Stimulated activated memory B cell treated with anti-CD40 and anti-IgM and Interleukin-4, amounts not matched to agents 10 μg/mL and 1 μg/mL and 100 μg/mL, for 72 hours (primary cell): ENCODE measurements at regions not wholly inside any gene's neighbourhood (a gene's known extent, or its start where the extent isn't known, plus 50 kb on each side); places are given as distances from the start of the nearest gene placed in this dataset.
"Not testable (repeated sequence)": the region's sequence is repeated elsewhere in the genome, so short reads cannot be mapped to it uniquely, and the experiment has no call there.

Experiments
- ATAC-seq: fragments of 150-1000 bp; cut with Tn5 transposase; 2 replicates; pipeline ENCODE4 v1.10.0; 2021
- H3K27ac Mint-ChIP-seq: one replicate; pipeline ENCODE4 v1.8.0; 2022; ENCODE audit warnings: mild to moderate bottlenecking, mixed read lengths
- H3K27me3 Mint-ChIP-seq: one replicate; pipeline ENCODE4 v1.8.0; 2022; ENCODE audit warnings: mixed read lengths
- H3K36me3 Mint-ChIP-seq: one replicate; pipeline ENCODE4 v1.8.0; 2022; ENCODE audit warnings: mixed read lengths
- H3K4me1 Mint-ChIP-seq: one replicate; pipeline ENCODE4 v1.8.0; 2022; ENCODE audit warnings: mixed read lengths
- H3K4me3 Mint-ChIP-seq: one replicate; pipeline ENCODE4 v1.8.0; 2022; ENCODE audit warnings: mild to moderate bottlenecking, moderate library complexity, mixed read lengths
- H3K9me3 Mint-ChIP-seq: one replicate; pipeline ENCODE4 v1.8.0; 2022; ENCODE audit warnings: mixed read lengths

DNA sequence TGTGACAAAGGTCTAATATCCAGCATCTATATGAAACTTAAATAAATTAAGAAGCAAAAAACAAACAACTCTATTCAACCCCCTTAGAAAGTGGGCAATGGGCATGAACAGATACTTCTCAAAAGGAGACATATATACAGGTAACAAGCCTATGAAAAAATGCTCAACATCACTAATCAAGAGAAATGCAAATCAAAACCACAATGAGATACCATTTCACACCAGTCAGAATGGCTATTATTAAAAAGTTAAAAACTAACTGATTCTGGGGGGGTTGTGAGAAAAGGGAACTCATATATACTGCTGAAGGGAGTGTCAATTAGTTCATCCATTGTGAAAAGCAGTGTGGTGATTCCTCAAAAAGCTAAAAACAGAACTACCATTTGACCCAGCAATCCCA lies 198.9 kb downstream of the BMP4 start:
- Mint-ChIP-seq H3K27ac (no peak overlapping the region), H3K27me3 (no peaks in the 10 kb centered on the region), H3K4me1 (no peaks in the 10 kb centered on the region), H3K9me3 (peaks cover 20% of the 10 kb centered on the region), H3K36me3 (no peaks in the 10 kb centered on the region), H3K4me3 (no peak overlapping the region)
- no peak for ATAC-seq

DNA sequence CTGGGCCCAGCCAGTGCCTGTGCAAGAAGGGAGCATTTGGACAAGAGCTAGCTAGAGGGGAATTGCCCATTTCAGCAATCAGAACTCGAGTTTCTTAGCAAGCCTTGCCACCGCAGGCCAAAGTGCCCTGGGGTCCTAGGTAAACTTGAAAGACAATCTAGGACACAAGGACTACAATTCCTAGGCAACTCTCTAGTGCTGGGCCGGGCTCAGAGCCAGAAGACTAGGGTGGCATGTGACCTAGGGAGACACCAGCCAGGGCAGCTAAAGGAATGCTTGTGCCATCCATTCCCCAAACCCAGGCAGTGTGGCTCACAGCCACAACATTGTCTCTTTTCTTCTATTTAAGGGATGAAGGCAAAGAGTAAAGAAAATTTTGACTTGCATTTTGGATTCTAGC lies 205.0 kb downstream of the BMP4 start:
- H3K36me3 Mint-ChIP-seq = no peaks in the 10 kb centered on the region
- no peak overlapping the region for H3K4me3 Mint-ChIP-seq
- H3K27ac Mint-ChIP-seq = no peak overlapping the region
- no peak for ATAC-seq
- H3K4me1 Mint-ChIP-seq = no peaks in the 10 kb centered on the region
- peaks cover 7% of the 10 kb centered on the region for H3K27me3 Mint-ChIP-seq
- H3K9me3 Mint-ChIP-seq = peaks cover 5% of the 10 kb centered on the region

DNA sequence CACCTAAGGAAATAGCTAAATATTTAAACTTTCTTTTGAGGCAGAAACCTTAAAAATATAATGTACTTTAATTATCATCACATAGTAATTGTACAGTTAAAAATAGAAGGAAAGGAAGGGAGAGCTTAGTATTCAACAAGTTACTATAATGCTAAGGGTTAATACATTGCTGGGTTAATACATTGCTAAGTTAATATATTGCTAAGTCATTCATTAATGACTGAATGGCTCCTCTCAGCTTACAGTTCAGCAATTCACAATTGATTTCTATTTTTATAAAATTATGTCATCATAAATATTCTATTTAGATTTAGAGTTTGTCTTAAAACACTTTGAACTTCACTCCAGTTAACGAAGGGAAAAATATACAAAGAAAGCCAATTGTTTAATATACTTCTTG lies 207.9 kb downstream of the BMP4 start:
- H3K36me3 Mint-ChIP-seq = no peaks in the 10 kb centered on the region
- no peak overlapping the region for H3K27ac Mint-ChIP-seq
- no peaks in the 10 kb centered on the region for H3K9me3 Mint-ChIP-seq

DNA sequence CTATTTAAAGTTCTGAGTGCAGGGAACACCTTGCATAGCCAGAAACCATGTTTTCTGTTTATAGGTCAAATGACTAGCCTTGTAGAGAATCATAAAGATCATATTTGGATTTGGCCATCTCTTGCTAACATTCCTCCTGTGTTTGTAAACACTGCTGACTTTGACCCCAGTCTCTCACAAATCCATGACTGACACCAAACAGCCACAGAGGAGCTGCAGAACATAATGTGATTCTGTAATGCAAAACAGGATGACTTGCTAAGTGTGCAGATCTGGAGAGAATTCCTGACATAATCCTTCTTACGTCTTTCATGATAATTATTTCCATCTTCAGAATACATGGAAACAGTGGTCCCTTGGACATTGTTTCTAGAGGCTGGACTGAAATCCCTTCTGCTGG lies 211.8 kb downstream of the BMP4 start:
- Mint-ChIP-seq H3K27ac (no peak overlapping the region), H3K4me1 (no peaks in the 10 kb centered on the region), H3K27me3 (peaks cover 14% of the 10 kb centered on the region), H3K9me3 (no peaks in the 10 kb centered on the region), H3K4me3 (no peak overlapping the region), H3K36me3 (no peaks in the 10 kb centered on the region)
- ATAC-seq = no peak

More for the DNA sequence above, 207.9 kb downstream of the BMP4 start:
- H3K4me1 Mint-ChIP-seq = no peaks in the 10 kb centered on the region
- H3K27me3 Mint-ChIP-seq = peaks cover 14% of the 10 kb centered on the region
- no peak for ATAC-seq
- no peak overlapping the region for H3K4me3 Mint-ChIP-seq

DNA sequence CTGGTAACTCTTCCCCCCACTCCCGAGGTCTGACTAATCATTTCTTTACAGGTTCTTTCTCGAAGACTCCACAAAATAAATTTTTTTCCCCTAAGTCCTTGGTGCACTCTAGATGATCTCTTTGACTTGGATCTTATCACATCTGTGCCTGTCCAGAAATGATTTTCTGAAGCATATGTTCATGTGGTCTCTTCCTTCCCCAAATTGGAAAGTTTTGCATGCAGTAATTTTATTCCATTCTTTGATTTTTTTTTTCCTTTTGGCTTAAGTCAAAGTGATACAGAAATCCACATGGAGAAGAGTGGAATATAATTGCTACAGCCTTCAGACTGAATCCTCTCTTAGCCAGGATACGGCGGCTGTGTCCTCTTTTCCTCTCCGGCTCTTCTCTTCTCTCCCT lies 213.3 kb downstream of the BMP4 start:
- ATAC-seq = no peak
- Mint-ChIP-seq H3K27me3 (peaks cover 14% of the 10 kb centered on the region), H3K4me3 (no peak overlapping the region), H3K36me3 (no peaks in the 10 kb centered on the region), H3K4me1 (no peaks in the 10 kb centered on the region), H3K9me3 (no peaks in the 10 kb centered on the region), H3K27ac (no peak overlapping the region)

DNA sequence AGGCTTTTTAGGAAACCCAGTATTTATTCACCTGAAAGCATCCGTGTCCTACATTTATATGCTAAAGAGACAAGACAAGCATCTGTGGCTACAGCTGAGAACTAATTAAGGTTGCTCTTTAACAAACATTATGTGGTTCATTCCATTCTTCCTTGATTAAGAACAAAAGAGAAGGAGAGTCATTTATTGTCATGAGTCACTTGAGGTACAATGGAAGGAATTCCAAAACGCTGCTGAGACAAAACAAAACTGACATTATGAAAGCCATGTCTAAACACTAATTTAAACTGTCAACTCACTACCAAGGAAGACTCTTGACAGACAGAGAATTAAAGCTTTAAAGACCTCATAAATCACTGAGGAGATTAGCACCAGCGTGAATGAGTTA lies 214.4 kb downstream of the BMP4 start:
- H3K4me3 Mint-ChIP-seq = no peak overlapping the region
- no peaks in the 10 kb centered on the region for H3K4me1 Mint-ChIP-seq
- peaks cover 13% of the 10 kb centered on the region for H3K27me3 Mint-ChIP-seq
- no peaks in the 10 kb centered on the region for H3K9me3 Mint-ChIP-seq
- no peaks in the 10 kb centered on the region for H3K36me3 Mint-ChIP-seq
- no peak for ATAC-seq
- no peak overlapping the region for H3K27ac Mint-ChIP-seq

DNA sequence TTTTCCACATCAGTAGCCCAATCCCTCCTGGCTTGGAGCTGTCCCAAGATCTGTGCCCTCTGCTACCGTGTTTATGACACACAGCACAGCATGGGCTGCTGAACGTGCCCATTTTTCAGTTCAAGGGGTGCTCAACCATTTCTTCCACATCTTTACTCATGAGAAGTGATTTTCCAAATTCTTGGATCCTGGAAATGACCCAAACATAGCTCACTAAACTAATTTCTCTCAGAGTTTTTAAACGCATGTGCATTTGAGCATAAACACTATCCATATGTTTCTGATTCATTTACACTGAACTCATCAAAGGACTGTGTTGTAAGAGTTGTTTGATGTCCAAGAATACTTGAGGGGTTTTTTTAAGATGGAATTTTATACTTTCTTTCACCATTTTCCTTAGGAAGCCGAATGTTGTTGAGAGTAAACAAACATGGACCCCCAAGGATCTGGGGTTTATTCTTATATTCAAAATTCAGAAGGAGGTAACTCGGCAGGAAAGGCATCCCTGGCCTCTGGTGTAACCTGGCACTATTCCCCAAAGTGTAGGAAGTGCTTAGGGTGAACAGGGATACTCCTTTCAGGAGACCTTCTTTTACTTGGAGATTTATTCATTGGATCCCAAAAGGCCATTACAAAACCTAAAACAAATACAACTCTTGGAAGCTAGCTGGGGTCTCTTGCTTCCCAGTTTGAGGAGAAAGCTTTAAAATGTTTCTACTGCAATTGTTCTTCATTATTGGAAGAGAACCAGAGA lies 215.0 kb downstream of the BMP4 start:
- H3K9me3 Mint-ChIP-seq = no peaks in the 10 kb centered on the region
- peaks cover 7% of the 10 kb centered on the region for H3K27me3 Mint-ChIP-seq
- H3K36me3 Mint-ChIP-seq = no peaks in the 10 kb centered on the region
- ATAC-seq = no peak
- no peaks in the 10 kb centered on the region for H3K4me1 Mint-ChIP-seq
- H3K4me3 Mint-ChIP-seq = no peak overlapping the region
- H3K27ac Mint-ChIP-seq = no peak overlapping the region

DNA sequence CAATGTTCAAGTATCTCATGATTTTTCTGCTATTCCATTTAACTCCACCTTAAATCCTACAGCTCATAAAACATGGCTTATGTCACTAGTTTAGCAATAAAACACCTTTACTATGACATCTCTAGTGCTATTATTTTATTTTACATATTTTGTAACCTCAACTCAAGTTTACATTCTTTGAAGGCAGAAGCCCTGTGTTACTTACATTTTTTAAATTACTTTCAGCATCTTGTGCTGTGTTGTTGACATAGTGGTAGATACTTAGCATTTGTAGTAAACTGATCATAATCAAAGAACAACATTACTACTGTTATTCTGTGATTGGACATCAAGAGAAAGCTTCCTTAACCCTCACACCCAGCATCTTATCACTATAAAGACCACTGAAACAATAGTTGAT lies 216.1 kb downstream of the BMP4 start:
- Mint-ChIP-seq H3K4me3 (no peak overlapping the region), H3K27me3 (no peaks in the 10 kb centered on the region), H3K27ac (no peak overlapping the region), H3K9me3 (no peaks in the 10 kb centered on the region), H3K4me1 (no peaks in the 10 kb centered on the region), H3K36me3 (no peaks in the 10 kb centered on the region)
- ATAC-seq = no peak

DNA sequence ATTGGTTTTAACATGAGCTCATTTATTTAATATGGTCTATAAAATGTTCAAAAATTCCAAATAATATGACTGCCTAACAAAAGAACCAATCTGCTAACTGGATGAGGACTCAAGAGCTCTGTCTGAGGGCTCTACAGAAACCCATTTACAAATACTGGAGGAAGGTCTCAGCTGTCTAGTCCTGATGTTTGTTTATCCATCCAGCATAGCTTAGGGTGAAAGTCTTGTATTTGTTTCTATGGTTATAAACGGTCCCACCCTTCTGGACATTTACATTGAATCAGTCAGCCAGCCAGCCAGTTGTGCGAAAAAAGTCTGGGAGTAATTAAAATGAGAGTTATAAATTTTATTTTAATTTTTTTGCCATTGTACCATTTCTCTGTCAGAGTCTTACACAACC lies 220.7 kb downstream of the BMP4 start:
- no peaks in the 10 kb centered on the region for H3K36me3 Mint-ChIP-seq
- H3K27me3 Mint-ChIP-seq = no peaks in the 10 kb centered on the region
- ATAC-seq = no peak
- H3K27ac Mint-ChIP-seq = no peak overlapping the region
- no peaks in the 10 kb centered on the region for H3K9me3 Mint-ChIP-seq
- H3K4me1 Mint-ChIP-seq = no peaks in the 10 kb centered on the region
- H3K4me3 Mint-ChIP-seq = no peak overlapping the region

DNA sequence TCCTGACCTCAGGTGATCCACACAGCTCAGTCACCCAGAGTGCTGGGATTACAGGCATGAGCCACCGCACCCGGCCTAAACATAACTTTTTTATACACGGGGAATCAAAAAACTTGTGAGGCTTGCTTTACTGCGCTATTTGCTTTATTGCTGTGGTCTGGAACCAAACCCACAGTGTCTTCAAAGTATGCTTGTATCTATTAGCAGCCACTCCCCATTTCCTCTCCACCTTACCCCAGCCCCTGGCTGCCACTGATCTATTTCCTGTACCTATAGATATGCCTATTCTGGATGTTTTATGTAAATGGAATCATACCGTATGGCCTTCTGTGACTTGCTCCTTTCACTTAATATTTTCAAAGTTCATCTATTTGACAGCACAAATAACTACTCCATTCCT lies 233.4 kb downstream of the BMP4 start:
- H3K4me3 Mint-ChIP-seq = no peak overlapping the region
- H3K27ac Mint-ChIP-seq = no peak overlapping the region
- no peaks in the 10 kb centered on the region for H3K36me3 Mint-ChIP-seq
- no peaks in the 10 kb centered on the region for H3K27me3 Mint-ChIP-seq
- no peaks in the 10 kb centered on the region for H3K4me1 Mint-ChIP-seq
- no peak for ATAC-seq
- H3K9me3 Mint-ChIP-seq = peaks cover 3% of the 10 kb centered on the region

DNA sequence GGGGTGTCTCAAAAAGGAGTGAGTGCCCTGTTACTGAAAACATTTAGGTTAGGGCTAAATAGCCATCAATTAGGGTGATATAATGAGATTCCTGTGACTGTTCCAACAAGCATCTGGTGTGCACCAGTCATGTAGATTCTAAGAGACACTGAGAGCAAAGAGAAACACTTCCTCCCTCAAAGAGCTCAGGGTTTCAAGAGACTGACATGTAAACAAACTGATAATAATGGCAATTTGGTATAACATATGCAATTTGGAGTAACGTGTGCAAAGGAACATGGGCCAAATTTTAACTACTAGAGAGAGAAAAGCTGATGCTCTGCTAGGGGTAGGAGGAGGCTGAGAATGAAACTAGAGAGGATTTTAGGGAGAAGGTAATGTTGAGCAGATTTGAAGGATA lies 237.1 kb downstream of the BMP4 start:
- Mint-ChIP-seq H3K9me3 (peaks cover 3% of the 10 kb centered on the region), H3K27ac (no peak overlapping the region), H3K4me3 (no peak overlapping the region), H3K4me1 (no peaks in the 10 kb centered on the region), H3K27me3 (peaks cover 8% of the 10 kb centered on the region), H3K36me3 (no peaks in the 10 kb centered on the region)
- ATAC-seq = no peak

DNA sequence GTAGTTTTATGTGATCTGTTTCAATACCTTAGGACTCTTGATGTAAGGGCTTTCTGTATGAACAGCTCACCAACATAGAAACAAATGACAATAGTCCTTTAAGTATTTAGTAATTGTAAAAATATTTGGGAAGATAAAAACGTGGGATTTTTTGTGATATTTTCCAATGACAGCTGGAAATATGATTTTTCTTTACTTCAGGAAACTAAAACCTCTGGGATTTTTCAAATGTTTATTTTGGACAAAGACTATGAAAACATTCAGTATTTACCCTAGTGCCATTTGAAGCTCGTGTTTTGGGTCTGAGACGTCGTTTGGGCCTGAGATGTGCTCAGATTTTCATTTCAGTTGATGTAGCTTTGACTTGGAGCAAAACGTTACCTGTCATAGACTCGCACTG lies 240.0 kb downstream of the BMP4 start:
- no peak overlapping the region for H3K4me3 Mint-ChIP-seq
- H3K27ac Mint-ChIP-seq = no peak overlapping the region
- ATAC-seq = no peak
- H3K36me3 Mint-ChIP-seq = no peaks in the 10 kb centered on the region
- no peaks in the 10 kb centered on the region for H3K4me1 Mint-ChIP-seq
- H3K9me3 Mint-ChIP-seq = peaks cover 3% of the 10 kb centered on the region
- peaks cover 8% of the 10 kb centered on the region for H3K27me3 Mint-ChIP-seq

DNA sequence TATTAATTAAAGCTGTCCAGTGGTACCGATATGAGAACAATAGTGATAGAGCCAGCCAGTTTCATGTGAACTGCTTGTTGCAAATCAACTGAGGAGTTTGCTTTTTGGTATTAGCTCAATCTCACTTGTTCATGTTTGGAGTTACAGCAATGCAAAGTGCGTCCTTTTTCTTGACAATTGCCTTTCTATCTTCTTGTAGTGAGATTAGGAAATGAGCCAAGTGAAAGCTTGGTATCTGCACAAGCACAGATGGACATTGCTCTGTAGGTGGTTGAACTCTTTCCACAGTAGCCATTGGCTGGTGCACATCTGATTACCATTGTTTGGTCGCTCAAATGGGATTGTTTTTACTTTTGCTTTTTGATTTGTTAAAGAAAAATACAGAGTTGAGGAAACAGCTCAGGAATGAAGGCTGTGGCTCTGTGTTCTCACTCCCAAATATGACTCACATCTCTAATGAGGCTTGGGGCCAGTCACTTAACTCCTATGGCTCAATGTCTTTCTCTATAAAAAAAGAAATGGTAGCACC lies 241.4 kb downstream of the BMP4 start:
- no peaks in the 10 kb centered on the region for H3K36me3 Mint-ChIP-seq
- H3K4me3 Mint-ChIP-seq = no peak overlapping the region
- peaks cover 8% of the 10 kb centered on the region for H3K27me3 Mint-ChIP-seq
- no peaks in the 10 kb centered on the region for H3K4me1 Mint-ChIP-seq
- H3K27ac Mint-ChIP-seq = no peak overlapping the region
- no peaks in the 10 kb centered on the region for H3K9me3 Mint-ChIP-seq
- ATAC-seq = no peak

DNA sequence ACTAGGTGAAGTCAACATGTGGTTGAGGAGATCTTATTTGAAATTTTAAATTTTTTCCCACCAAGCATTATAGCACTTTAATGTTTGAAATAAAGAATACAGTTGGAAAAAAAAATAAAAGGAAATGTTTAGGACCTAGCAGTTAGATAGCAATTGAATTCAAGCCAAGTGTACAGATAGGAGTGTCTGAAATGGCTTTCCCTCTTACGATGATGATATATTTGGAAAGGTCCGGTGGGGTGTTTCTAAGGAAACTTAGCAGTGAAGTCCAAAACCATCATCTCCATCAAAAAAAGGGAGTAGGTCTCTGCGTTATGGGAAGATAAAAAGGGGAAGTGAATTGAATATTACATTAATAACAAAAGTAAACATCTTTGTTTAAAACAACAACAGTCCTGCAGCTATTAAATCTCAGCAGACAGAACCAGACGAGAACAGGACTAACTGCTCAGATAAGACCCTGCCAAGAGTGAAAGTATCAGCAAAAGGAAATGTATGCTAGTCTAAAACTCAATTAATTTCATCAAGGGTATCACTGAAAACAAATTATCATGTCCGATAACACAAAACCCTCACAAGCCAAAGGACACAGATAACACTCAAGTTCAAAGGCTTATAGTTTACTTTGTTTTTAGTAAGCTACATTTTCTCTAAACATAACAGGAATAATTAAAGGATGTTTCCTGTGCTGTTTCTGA lies 242.0 kb downstream of the BMP4 start:
- H3K36me3 Mint-ChIP-seq = no peaks in the 10 kb centered on the region
- no peaks in the 10 kb centered on the region for H3K4me1 Mint-ChIP-seq
- no peak for ATAC-seq
- no peak overlapping the region for H3K4me3 Mint-ChIP-seq
- no peaks in the 10 kb centered on the region for H3K9me3 Mint-ChIP-seq
- H3K27ac Mint-ChIP-seq = no peak overlapping the region
- peaks cover 9% of the 10 kb centered on the region for H3K27me3 Mint-ChIP-seq

DNA sequence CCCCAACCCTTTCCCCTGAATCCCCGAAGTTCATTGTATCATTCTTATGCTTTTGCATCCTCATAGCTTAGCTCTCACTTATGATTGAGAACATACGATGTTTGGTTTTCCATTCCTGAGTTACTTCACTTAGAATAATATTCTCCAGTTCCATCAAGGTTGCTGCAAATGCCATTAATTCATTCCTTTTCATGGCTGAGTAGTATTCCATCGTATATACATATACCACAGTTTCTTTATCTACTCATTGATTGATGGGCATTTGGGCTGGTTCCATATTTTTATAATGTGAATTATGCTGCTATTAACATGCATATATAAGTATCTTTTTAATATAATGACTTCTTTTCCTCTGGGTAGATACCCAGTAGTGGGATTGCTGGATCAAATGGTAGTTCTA lies 243.7 kb downstream of the BMP4 start:
- peaks cover 15% of the 10 kb centered on the region for H3K27me3 Mint-ChIP-seq

DNA sequence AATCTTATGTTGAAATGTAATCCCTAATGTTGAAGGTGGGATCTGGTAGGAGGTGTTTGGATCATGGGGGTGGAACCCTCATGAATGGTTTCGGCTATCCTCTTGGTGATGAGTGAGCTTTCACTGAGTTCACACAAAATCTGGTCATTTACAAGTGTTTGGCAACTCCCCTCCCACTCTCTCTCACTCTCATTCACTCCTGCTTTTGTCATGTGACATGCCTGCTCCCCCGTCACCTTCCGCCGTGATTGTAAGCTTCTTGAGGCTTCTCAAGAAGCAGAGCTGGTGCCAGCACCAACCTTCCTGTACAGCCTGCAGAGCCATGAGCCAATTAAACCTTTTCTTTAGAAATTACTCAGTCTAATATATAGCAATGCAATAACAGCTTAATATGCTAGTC lies 245.4 kb downstream of the BMP4 start:
- no peak overlapping the region for H3K4me3 Mint-ChIP-seq

More for the DNA sequence above, 243.7 kb downstream of the BMP4 start:
- not testable (repeated sequence) for H3K36me3 Mint-ChIP-seq, ATAC-seq, H3K9me3 Mint-ChIP-seq, H3K27ac Mint-ChIP-seq, H3K4me1 Mint-ChIP-seq, H3K4me3 Mint-ChIP-seq

More for the DNA sequence above, 245.4 kb downstream of the BMP4 start:
- no peak for ATAC-seq
- Mint-ChIP-seq H3K36me3 (no peaks in the 10 kb centered on the region), H3K27ac (no peak overlapping the region), H3K27me3 (peaks cover 19% of the 10 kb centered on the region), H3K9me3 (no peaks in the 10 kb centered on the region), H3K4me1 (no peaks in the 10 kb centered on the region)
